GM12892 (cell line): ENCODE measurements at regions not wholly inside any gene's neighbourhood (a gene's known extent, or its start where the extent isn't known, plus 50 kb on each side); places are given as distances from the start of the nearest gene placed in this dataset.

Experiments used
- DNase-seq: peaks from one replicate; pipeline ENCODE4 v3.0.0; 2011; ENCODE audit not compliant: insufficient read length
- FAIRE-seq: peaks from 2 replicates; lab custom pipeline; 2011; peaks lifted over from hg19 to GRCh38; lab: Jason Lieb, UNC
- POLR2A ChIP-seq: IDR thresholded peaks from 2 replicates; pipeline ENCODE4 v1.6.1; 2011; ENCODE audit warnings: low read depth, low read length, control low read depth
- POLR2AphosphoS5 ChIP-seq: IDR thresholded peaks from 2 replicates; pipeline ENCODE4 v1.6.1; 2011; ENCODE audit warnings: low read depth, low read length, control low read depth
- TAF1 ChIP-seq: IDR thresholded peaks from 2 replicates; pipeline ENCODE4 v1.6.1; 2011; ENCODE audit warnings: low read depth, mild to moderate bottlenecking, control low read depth, low read length, borderline replicate concordance

- DNase-seq (no peak), FAIRE-seq (no peak)
- TF ChIP-seq POLR2AphosphoS5 (no peak), TAF1 (no peak), POLR2A (no peak)
Measured at GRCh38 chr17:77644181-77645071, 314.1 kb upstream of the TNRC6C start.

GRCh38 chr17:77645072-77646045 is 313.1 kb upstream of the TNRC6C start:
- no peak for FAIRE-seq
- DNase-seq = no peak
- no peak for TF ChIP-seq TAF1
- TF ChIP-seq POLR2A = no peak
- no peak for TF ChIP-seq POLR2AphosphoS5

GRCh38 chr17:77646046-77646430 is 312.5 kb upstream of the TNRC6C start:
- no peak for TF ChIP-seq TAF1
- no peak for TF ChIP-seq POLR2A
- TF ChIP-seq POLR2AphosphoS5 = no peak
- no peak for FAIRE-seq
- DNase-seq = no peak

GRCh38 chr17:77647531-77647930 is 311.0 kb upstream of the TNRC6C start:
- TF ChIP-seq POLR2A (no peak), POLR2AphosphoS5 (no peak), TAF1 (no peak)
- no peak for DNase-seq
- FAIRE-seq = no peak

- DNase-seq = no peak
- TF ChIP-seq TAF1 (no peak), POLR2A (no peak), POLR2AphosphoS5 (no peak)
- FAIRE-seq = no peak
Measured at GRCh38 chr17:77649717-77650211, 308.7 kb upstream of the TNRC6C start.

GRCh38 chr17:77651988-77652387 is 306.5 kb upstream of the TNRC6C start:
- TF ChIP-seq TAF1 = no peak
- TF ChIP-seq POLR2AphosphoS5 = no peak
- TF ChIP-seq POLR2A = no peak
- DNase-seq (no peak), FAIRE-seq (no peak)

- no peak for FAIRE-seq
Measured at GRCh38 chr17:77654296-77654695, 304.2 kb upstream of the TNRC6C start.

GRCh38 chr17:77654850-77655249 is 303.7 kb upstream of the TNRC6C start:
- DNase-seq = no peak
- TF ChIP-seq POLR2A = no peak
- FAIRE-seq = no peak

More at GRCh38 chr17:77654296-77654695, 304.2 kb upstream of the TNRC6C start:
- no peak for TF ChIP-seq POLR2A
- no peak for TF ChIP-seq POLR2AphosphoS5
- TF ChIP-seq TAF1 = no peak
- no peak for DNase-seq

GRCh38 chr17:77656054-77656453 is 302.4 kb upstream of the TNRC6C start:
- no peak for DNase-seq
- TF ChIP-seq TAF1 (no peak), POLR2A (no peak), POLR2AphosphoS5 (no peak)
- FAIRE-seq = no peak

- DNase-seq (no peak), FAIRE-seq (no peak)
Measured at GRCh38 chr17:77657839-77658238, 300.7 kb upstream of the TNRC6C start.

GRCh38 chr17:77660524-77660923 is 298.0 kb upstream of the TNRC6C start:
- DNase-seq (no peak), FAIRE-seq (no peak)
- TF ChIP-seq POLR2A = no peak
- TF ChIP-seq POLR2AphosphoS5 = no peak
- TF ChIP-seq TAF1 = no peak

More at GRCh38 chr17:77657839-77658238, 300.7 kb upstream of the TNRC6C start:
- no peak for TF ChIP-seq POLR2AphosphoS5
- TF ChIP-seq TAF1 = no peak
- no peak for TF ChIP-seq POLR2A

- FAIRE-seq (no peak), DNase-seq (no peak)
- TF ChIP-seq POLR2AphosphoS5 (no peak), POLR2A (no peak)
Measured at GRCh38 chr17:77662833-77663232, 295.7 kb upstream of the TNRC6C start.
